ENCODE measurements at regions not wholly inside any gene's neighbourhood (a gene's known extent, or its start where the extent isn't known, plus 50 kb on each side); places are given as distances from the start of the nearest gene placed in this dataset.
"Not testable (repeated sequence)": the region's sequence is repeated elsewhere in the genome, so short reads cannot be mapped to it uniquely, and the experiment has no call there.

- not testable (repeated sequence) for DNase-seq
Measured at GRCh38 chr17:64721556-64721955, 59.4 kb upstream of the SMURF2 start.

DNA sequence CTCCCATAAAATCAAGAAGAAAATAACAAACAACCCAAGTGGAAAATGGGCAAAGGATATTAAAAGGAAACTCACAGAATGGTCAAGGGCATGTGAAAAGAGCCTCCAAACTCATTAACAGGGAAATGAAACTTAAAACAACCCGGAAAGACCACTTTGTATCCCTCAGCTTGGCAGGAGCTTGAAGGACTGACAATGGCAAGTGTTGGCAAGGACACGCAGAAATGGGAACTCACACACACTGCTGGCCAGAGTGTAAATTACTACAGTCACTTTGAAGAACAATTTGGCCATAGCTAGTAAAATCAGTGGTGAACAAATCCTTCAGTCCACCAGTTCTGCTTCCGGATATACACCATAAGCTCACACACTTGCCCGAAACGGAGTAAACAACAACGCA, 58.1 kb upstream of the SMURF2 start:
- not testable (repeated sequence) for DNase-seq

DNA sequence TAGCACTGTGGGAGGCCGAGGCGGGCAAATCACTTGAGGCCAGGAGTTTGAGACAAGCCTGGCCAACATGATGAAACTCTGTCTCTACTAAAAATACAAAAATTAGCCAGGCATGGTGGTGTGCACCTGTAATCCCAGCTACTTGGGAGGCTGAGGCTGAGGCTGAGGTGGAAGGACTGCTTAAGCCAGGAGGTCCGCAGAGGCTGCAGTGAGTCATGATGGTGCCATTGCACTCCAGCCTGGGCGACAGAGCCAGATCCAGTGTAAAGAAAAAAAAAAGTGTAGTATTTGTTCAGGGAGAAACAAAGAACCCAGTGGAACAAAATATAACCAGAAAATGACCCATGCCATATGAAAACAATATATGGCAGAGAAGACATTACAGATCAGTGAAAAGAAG, 57.4 kb upstream of the SMURF2 start:
- not testable (repeated sequence) for DNase-seq

GRCh38 chr17:64718816-64719215, 56.7 kb upstream of the SMURF2 start:
- DNase-seq: not testable (repeated sequence)

DNA sequence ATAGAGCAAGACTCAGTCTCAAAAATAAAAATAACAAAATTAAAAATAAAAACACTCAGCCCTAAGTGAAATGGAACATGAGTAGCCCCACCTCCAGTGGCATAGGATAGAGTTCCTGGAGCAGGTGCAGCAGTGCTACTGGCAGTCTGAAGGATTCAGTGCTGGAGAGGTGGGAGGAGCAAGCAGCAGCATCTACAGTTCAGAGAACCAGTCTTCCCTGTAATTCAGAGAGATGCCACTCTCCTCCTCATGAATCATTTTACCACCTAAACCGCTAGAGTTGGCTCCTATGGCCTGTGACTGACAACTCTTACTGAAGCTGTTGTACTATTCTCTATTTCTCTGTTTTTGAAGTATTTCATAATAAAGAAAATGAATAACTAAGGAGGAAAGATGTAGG, 56.0 kb upstream of the SMURF2 start:
- no peak for DNase-seq

DNA sequence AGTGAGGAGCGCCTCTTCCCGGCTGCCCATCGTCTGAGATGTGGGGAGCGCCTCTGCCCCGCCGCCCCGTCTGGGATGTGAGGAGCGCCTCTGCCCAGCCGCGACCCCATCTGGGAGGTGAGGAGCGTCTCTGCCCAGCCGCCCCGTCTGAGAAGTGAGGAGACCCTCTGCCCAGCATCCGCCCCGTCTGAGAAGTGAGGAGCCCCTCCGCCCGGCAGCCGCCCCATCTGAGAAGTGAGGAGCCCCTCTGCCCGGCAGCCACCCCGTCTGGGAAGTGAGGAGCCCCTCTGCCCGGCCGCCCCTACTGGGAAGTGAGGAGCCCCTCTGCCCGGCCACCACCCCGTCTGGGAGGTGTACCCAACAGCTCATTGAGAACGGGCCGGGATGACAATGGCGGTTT, 54.4 kb upstream of the SMURF2 start:
- DNase-seq: not testable (repeated sequence)

GRCh38 chr17:64713786-64714185, 51.7 kb upstream of the SMURF2 start:
- peak in 1 of 2 donors; percentile 37 for DNase-seq

GRCh38 chr17:64712557-64713351, 50.6 kb upstream of the SMURF2 start:
- peak in 1 of 2 donors; percentile 33 for DNase-seq

Data from bone marrow (tissue), 2 donors.